HepG2 (cell line): ENCODE measurements at regions not wholly inside any gene's neighbourhood (a gene's known extent, or its start where the extent isn't known, plus 50 kb on each side); places are given as distances from the start of the nearest gene placed in this dataset.
"Not testable (repeated sequence)": the region's sequence is repeated elsewhere in the genome, so short reads cannot be mapped to it uniquely, and the experiment has no call there.

Source experiments
- CBX2 ChIP-seq, 2 experiments: fragments of 200-600 bp in 1 of 2; sonication (generic); formaldehyde crosslinking in 1 of 2; IDR thresholded peaks; 2 replicates each; pipeline versions ENCODE4 v1.7.0 to v1.8.1; 2018 to 2022; ENCODE audit warnings: low read depth in 2 of 2, low read length in 1 of 2, mild to moderate bottlenecking in 1 of 2, missing genetic modification reagents in 1 of 2
- CREM ChIP-seq, 2 experiments: sonication (generic) in 1 of 2; formaldehyde crosslinking in 1 of 2; IDR thresholded peaks; 2 replicates each; pipeline versions ENCODE4 v1.4.0 to v1.6.1; 2016 to 2020; ENCODE audit warnings: antibody characterized with exemption in 1 of 2, mild to moderate bottlenecking in 1 of 2, missing genetic modification reagents in 1 of 2
- JUNB ChIP-seq: sonication (generic); formaldehyde crosslinking; IDR thresholded peaks from 2 replicates; pipeline ENCODE4 v1.8.0; 2022; ENCODE audit warnings: missing genetic modification reagents, mild to moderate bottlenecking, borderline replicate concordance
- MAZ ChIP-seq, 2 experiments: sonication (generic) in 1 of 2; formaldehyde crosslinking in 1 of 2; IDR thresholded peaks; 2 replicates each; pipeline versions ENCODE4 v1.5.0 to v1.6.1; 2012 to 2020; ENCODE audit warnings: low read depth in 2 of 2, mild to moderate bottlenecking in 2 of 2, borderline replicate concordance in 1 of 2, improper control_type of control experiment in 1 of 2, low read length in 1 of 2, missing genetic modification reagents in 1 of 2, moderate library complexity in 1 of 2
- MEIS2 ChIP-seq: sonication (generic); formaldehyde crosslinking; IDR thresholded peaks from 2 replicates; pipeline ENCODE4 v1.9.0; 2021; ENCODE audit warnings: mild to moderate bottlenecking, missing genetic modification reagents
- MTA1 ChIP-seq: sonication (generic); formaldehyde crosslinking; IDR thresholded peaks from 2 replicates; pipeline ENCODE4 v1.4.0; 2020; ENCODE audit warnings: missing genetic modification reagents, mild to moderate bottlenecking, borderline replicate concordance
- POLR2AphosphoS2 ChIP-seq: IDR thresholded peaks from 2 replicates; pipeline ENCODE4 v1.6.1; 2011; ENCODE audit warnings: low read depth, low read length, improper control_type of control experiment
- POLR2AphosphoS5 ChIP-seq: IDR thresholded peaks from 2 replicates; pipeline ENCODE4 v1.6.1; 2012; ENCODE audit warnings: low read depth, low read length
- TF ChIP-seq, protein P1 (sequence below): sonication (generic); formaldehyde crosslinking; IDR thresholded peaks from 2 replicates; pipeline ENCODE4 v1.5.0; 2020; ENCODE audit warnings: mild to moderate bottlenecking, missing genetic modification reagents, moderate library complexity
- TF ChIP-seq, protein P2 (sequence below): IDR thresholded peaks from 2 replicates; pipeline ENCODE4 v1.6.1; 2018; ENCODE audit warnings: missing genetic modification reagents, mild to moderate bottlenecking, missing compliant biosample characterization
- TF ChIP-seq, protein P3 (sequence below): sonication (generic); formaldehyde crosslinking; IDR thresholded peaks from 2 replicates; pipeline ENCODE4 v1.4.0; 2020; ENCODE audit warnings: missing genetic modification reagents

DNA sequence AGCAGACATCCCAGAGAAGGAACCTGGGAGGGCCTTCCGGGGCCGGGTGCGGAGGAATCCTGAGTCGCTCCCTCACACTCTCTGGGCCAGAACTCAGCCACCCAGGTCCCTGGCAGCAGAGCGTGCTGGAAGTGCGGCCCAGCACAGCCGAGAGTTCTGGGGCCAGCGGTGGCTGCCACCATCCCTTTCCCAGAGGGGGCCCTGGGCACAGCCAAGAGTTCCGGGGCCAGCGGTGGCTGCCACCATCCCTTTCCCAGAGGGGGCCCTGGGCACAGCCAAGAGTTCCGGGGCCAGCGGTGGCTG, 196.2 kb downstream of the NDUFA10 start:
- TF ChIP-seq, protein P1, sequence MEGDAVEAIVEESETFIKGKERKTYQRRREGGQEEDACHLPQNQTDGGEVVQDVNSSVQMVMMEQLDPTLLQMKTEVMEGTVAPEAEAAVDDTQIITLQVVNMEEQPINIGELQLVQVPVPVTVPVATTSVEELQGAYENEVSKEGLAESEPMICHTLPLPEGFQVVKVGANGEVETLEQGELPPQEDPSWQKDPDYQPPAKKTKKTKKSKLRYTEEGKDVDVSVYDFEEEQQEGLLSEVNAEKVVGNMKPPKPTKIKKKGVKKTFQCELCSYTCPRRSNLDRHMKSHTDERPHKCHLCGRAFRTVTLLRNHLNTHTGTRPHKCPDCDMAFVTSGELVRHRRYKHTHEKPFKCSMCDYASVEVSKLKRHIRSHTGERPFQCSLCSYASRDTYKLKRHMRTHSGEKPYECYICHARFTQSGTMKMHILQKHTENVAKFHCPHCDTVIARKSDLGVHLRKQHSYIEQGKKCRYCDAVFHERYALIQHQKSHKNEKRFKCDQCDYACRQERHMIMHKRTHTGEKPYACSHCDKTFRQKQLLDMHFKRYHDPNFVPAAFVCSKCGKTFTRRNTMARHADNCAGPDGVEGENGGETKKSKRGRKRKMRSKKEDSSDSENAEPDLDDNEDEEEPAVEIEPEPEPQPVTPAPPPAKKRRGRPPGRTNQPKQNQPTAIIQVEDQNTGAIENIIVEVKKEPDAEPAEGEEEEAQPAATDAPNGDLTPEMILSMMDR (CRISPR knock-in tag) = not testable (repeated sequence)
- TF ChIP-seq, protein P2, sequence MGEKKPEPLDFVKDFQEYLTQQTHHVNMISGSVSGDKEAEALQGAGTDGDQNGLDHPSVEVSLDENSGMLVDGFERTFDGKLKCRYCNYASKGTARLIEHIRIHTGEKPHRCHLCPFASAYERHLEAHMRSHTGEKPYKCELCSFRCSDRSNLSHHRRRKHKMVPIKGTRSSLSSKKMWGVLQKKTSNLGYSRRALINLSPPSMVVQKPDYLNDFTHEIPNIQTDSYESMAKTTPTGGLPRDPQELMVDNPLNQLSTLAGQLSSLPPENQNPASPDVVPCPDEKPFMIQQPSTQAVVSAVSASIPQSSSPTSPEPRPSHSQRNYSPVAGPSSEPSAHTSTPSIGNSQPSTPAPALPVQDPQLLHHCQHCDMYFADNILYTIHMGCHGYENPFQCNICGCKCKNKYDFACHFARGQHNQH (CRISPR knock-in tag) = not testable (repeated sequence)
- TF ChIP-seq, protein P3, sequence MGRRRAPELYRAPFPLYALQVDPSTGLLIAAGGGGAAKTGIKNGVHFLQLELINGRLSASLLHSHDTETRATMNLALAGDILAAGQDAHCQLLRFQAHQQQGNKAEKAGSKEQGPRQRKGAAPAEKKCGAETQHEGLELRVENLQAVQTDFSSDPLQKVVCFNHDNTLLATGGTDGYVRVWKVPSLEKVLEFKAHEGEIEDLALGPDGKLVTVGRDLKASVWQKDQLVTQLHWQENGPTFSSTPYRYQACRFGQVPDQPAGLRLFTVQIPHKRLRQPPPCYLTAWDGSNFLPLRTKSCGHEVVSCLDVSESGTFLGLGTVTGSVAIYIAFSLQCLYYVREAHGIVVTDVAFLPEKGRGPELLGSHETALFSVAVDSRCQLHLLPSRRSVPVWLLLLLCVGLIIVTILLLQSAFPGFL (CRISPR knock-in tag) = not testable (repeated sequence)
- TF ChIP-seq MTA1 (CRISPR knock-in tag); POLR2AphosphoS5; CBX2 (IDR thresholded peaks at IDR 0.05; ENCODE audit: low read depth, low read length); CBX2 (CRISPR knock-in tag; IDR thresholded peaks at IDR 0.05; ENCODE audit: low read depth); JUNB (CRISPR knock-in tag); MEIS2 (CRISPR knock-in tag); CREM (IDR thresholded peaks at IDR 0.05); CREM (CRISPR knock-in tag; IDR thresholded peaks at IDR 0.05); POLR2AphosphoS2; MAZ (IDR thresholded peaks at IDR 0.05; ENCODE audit: borderline replicate concordance, low read depth, low read length); MAZ (CRISPR knock-in tag; IDR thresholded peaks at IDR 0.05; ENCODE audit: low read depth): not testable (repeated sequence)
